ENCODE measurements at regions not wholly inside any gene's neighbourhood (a gene's known extent, or its start where the extent isn't known, plus 50 kb on each side); places are given as distances from the start of the nearest gene placed in this dataset.

- TF ChIP-seq CTCF (IDR thresholded peaks at IDR 0.05; ENCODE audit: low read depth, low read length), result no peak
- no peak overlapping the region for H3K4me3 ChIP-seq (ENCODE audit: low read depth, low read length)
These were observed 254.2 kb downstream of the DHX15 start for GRCh38 chr4:24330172-24330571.

GRCh38 chr4:24328711-24329110 lies 255.6 kb downstream of the DHX15 start:
- no peak overlapping the region for H3K4me3 ChIP-seq (ENCODE audit: low read depth, low read length)
- TF ChIP-seq CTCF (IDR thresholded peaks at IDR 0.05; ENCODE audit: low read depth, low read length), result no peak

- no peak for TF ChIP-seq CTCF (IDR thresholded peaks at IDR 0.05; ENCODE audit: low read depth, low read length)
- no peak overlapping the region for H3K4me3 ChIP-seq (ENCODE audit: low read depth, low read length)
These were observed 256.0 kb downstream of the DHX15 start for GRCh38 chr4:24328310-24328709.

GRCh38 chr4:24322995-24323394 lies 261.4 kb downstream of the DHX15 start:
- H3K4me3 ChIP-seq (ENCODE audit: low read depth, low read length), result no peak overlapping the region
- no peak for TF ChIP-seq CTCF (IDR thresholded peaks at IDR 0.05; ENCODE audit: low read depth, low read length)

- no peak for TF ChIP-seq CTCF (IDR thresholded peaks at IDR 0.05; ENCODE audit: low read depth, low read length)
- no peak overlapping the region for H3K4me3 ChIP-seq (ENCODE audit: low read depth, low read length)
These were observed 261.8 kb downstream of the DHX15 start for GRCh38 chr4:24322511-24322910.

- H3K4me3 ChIP-seq (ENCODE audit: low read depth, low read length), result no peak overlapping the region
- no peak for TF ChIP-seq CTCF (IDR thresholded peaks at IDR 0.05; ENCODE audit: low read depth, low read length)
These were observed 262.7 kb downstream of the DHX15 start for GRCh38 chr4:24321616-24322015.

GRCh38 chr4:24321131-24321530 lies 263.2 kb downstream of the DHX15 start:
- TF ChIP-seq CTCF (IDR thresholded peaks at IDR 0.05; ENCODE audit: low read depth, low read length), result no peak
- no peak overlapping the region for H3K4me3 ChIP-seq (ENCODE audit: low read depth, low read length)
